ENCODE measurements at regions not wholly inside any gene's neighbourhood (a gene's known extent, or its start where the extent isn't known, plus 50 kb on each side); places are given as distances from the start of the nearest gene placed in this dataset.
"Not testable (repeated sequence)": the region's sequence is repeated elsewhere in the genome, so short reads cannot be mapped to it uniquely, and the experiment has no call there.

GRCh38 chr3:106317141-106318055, 448.6 kb upstream of the CBLB start:
- no peak for DNase-seq (ENCODE audit: low read depth)

GRCh38 chr3:106321438-106321837, 452.6 kb upstream of the CBLB start:
- not testable (repeated sequence) for DNase-seq (ENCODE audit: low read depth)

- DNase-seq (ENCODE audit: low read depth): no peak
These were observed 454.8 kb upstream of the CBLB start for GRCh38 chr3:106323586-106323985.

- DNase-seq (ENCODE audit: low read depth): no peak
These were observed 458.3 kb upstream of the CBLB start for GRCh38 chr3:106326941-106327695.

- no peak for DNase-seq (ENCODE audit: low read depth)
These were observed 458.8 kb upstream of the CBLB start for GRCh38 chr3:106327696-106328025.

- no peak for DNase-seq (ENCODE audit: low read depth)
These were observed 459.4 kb upstream of the CBLB start for GRCh38 chr3:106328224-106328623.

GRCh38 chr3:106329521-106329920, 460.7 kb upstream of the CBLB start:
- no peak for DNase-seq (ENCODE audit: low read depth)

GRCh38 chr3:106331636-106332035, 462.8 kb upstream of the CBLB start:
- no peak for DNase-seq (ENCODE audit: low read depth)

GRCh38 chr3:106332129-106332528, 463.3 kb upstream of the CBLB start:
- DNase-seq (ENCODE audit: low read depth): no peak

- DNase-seq (ENCODE audit: low read depth): no peak
These were observed 464.1 kb upstream of the CBLB start for GRCh38 chr3:106332884-106333283.

- no peak for DNase-seq (ENCODE audit: low read depth)
These were observed 465.3 kb upstream of the CBLB start for GRCh38 chr3:106333911-106334618.

GRCh38 chr3:106336619-106337018, 467.8 kb upstream of the CBLB start:
- DNase-seq (ENCODE audit: low read depth): no peak

- DNase-seq (ENCODE audit: low read depth): no peak
These were observed 468.3 kb upstream of the CBLB start for GRCh38 chr3:106337116-106337515.

- no peak for DNase-seq (ENCODE audit: low read depth)
These were observed 469.9 kb upstream of the CBLB start for GRCh38 chr3:106338582-106339214.

GRCh38 chr3:106339551-106339950, 470.7 kb upstream of the CBLB start:
- no peak for DNase-seq (ENCODE audit: low read depth)

- no peak for DNase-seq (ENCODE audit: low read depth)
These were observed 472.3 kb upstream of the CBLB start for GRCh38 chr3:106341087-106341486.

- DNase-seq (ENCODE audit: low read depth): no peak
These were observed 472.9 kb upstream of the CBLB start for GRCh38 chr3:106341586-106342162.

- DNase-seq (ENCODE audit: low read depth): no peak
These were observed 473.6 kb upstream of the CBLB start for GRCh38 chr3:106342386-106342785.

- no peak for DNase-seq (ENCODE audit: low read depth)
These were observed 475.0 kb upstream of the CBLB start for GRCh38 chr3:106343811-106344210.

- DNase-seq (ENCODE audit: low read depth): no peak
These were observed 476.7 kb upstream of the CBLB start for GRCh38 chr3:106345353-106346027.

GRCh38 chr3:106347350-106347749, 478.5 kb upstream of the CBLB start:
- DNase-seq (ENCODE audit: low read depth): no peak

All from T-helper 22 cell (primary cell).